GM21526 (cell line): ENCODE measurements at regions not wholly inside any gene's neighbourhood (a gene's known extent, or its start where the extent isn't known, plus 50 kb on each side); places are given as distances from the start of the nearest gene placed in this dataset.
"Not testable (repeated sequence)": the region's sequence is repeated elsewhere in the genome, so short reads cannot be mapped to it uniquely, and the experiment has no call there.

Experiments
- ATAC-seq: cut with Tn5 transposase; IDR thresholded peaks from one replicate; pipeline ENCODE4 v1.9.1; 2021; ENCODE audit warnings: moderate library complexity; ENCODE audit not compliant: unreplicated experiment, low FRiP score

- no peak for ATAC-seq
Measured at GRCh38 chrX:45632506-45632905, 431.8 kb upstream of the DIPK2B start.

GRCh38 chrX:45630078-45630477, 429.4 kb upstream of the DIPK2B start:
- no peak for ATAC-seq

GRCh38 chrX:45628041-45628440, 427.4 kb upstream of the DIPK2B start:
- no peak for ATAC-seq

- no peak for ATAC-seq
Measured at GRCh38 chrX:45623266-45623665, 422.6 kb upstream of the DIPK2B start.

- no peak for ATAC-seq
Measured at GRCh38 chrX:45622538-45622937, 421.9 kb upstream of the DIPK2B start.

- no peak for ATAC-seq
Measured at GRCh38 chrX:45622042-45622423, 421.4 kb upstream of the DIPK2B start.

GRCh38 chrX:45621376-45622041, 420.8 kb upstream of the DIPK2B start:
- no peak for ATAC-seq

- ATAC-seq: no peak
Measured at GRCh38 chrX:45619290-45619689, 418.6 kb upstream of the DIPK2B start.

GRCh38 chrX:45615591-45615990, 414.9 kb upstream of the DIPK2B start:
- ATAC-seq: not testable (repeated sequence)

- ATAC-seq: no peak
Measured at GRCh38 chrX:45614853-45615252, 414.2 kb upstream of the DIPK2B start.

- no peak for ATAC-seq
Measured at GRCh38 chrX:45602151-45602550, 401.5 kb upstream of the DIPK2B start.

- ATAC-seq: no peak
Measured at GRCh38 chrX:45601052-45601451, 400.4 kb upstream of the DIPK2B start.

- ATAC-seq: no peak
Measured at GRCh38 chrX:45598861-45599260, 398.2 kb upstream of the DIPK2B start.

GRCh38 chrX:45596188-45596808, 395.6 kb upstream of the DIPK2B start:
- no peak for ATAC-seq

GRCh38 chrX:45592101-45592500, 391.4 kb upstream of the DIPK2B start:
- ATAC-seq: no peak

- ATAC-seq: no peak
Measured at GRCh38 chrX:45591650-45592049, 391.0 kb upstream of the DIPK2B start.

GRCh38 chrX:45584717-45585116, 384.0 kb upstream of the DIPK2B start:
- ATAC-seq: no peak

- no peak for ATAC-seq
Measured at GRCh38 chrX:45577361-45577760, 376.7 kb upstream of the DIPK2B start.

GRCh38 chrX:45571453-45571852, 370.8 kb upstream of the DIPK2B start:
- no peak for ATAC-seq

- no peak for ATAC-seq
Measured at GRCh38 chrX:45566456-45566855, 365.8 kb upstream of the DIPK2B start.

GRCh38 chrX:45557387-45557786, 356.7 kb upstream of the DIPK2B start:
- no peak for ATAC-seq

GRCh38 chrX:45554736-45555135, 354.1 kb upstream of the DIPK2B start:
- ATAC-seq: no peak
